ENCODE measurements at regions not wholly inside any gene's neighbourhood (a gene's known extent, or its start where the extent isn't known, plus 50 kb on each side); places are given as distances from the start of the nearest gene placed in this dataset.
"Not testable (repeated sequence)": the region's sequence is repeated elsewhere in the genome, so short reads cannot be mapped to it uniquely, and the experiment has no call there.

DNA sequence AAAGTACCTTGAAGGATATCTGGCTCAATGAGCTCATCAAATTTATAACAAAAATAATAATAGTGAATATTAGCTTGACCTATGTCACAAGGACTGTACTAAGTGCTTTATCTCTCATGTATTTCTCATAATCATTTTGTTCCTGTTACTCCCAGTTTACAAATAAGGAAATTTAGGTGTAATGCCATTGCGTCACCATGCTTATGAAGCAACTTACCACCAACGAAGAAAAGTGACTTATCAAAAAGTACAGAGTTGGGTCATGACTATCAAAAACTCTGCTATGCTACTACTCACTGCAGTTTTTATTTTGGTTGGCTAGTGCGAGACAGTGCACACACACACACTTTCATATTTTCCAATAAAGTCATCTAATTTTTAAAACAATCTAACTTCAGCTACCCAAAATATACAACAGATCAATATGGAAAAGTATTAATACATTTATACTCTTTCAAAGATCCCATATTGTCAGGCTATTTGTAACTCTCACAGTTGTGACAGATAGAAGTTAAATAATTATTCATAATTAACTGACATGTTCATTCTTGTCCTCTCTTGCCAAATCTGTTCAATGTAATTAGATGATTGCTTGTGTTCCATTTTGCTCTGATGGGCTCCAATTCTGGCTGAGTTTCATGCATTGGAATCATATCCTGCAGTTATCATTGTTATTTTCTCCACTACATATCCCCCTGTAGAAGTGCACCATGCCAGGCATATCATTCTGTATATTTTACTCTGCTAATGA is 119.4 kb downstream of the KCNJ2 start:
- DNase-seq: no peak

DNA sequence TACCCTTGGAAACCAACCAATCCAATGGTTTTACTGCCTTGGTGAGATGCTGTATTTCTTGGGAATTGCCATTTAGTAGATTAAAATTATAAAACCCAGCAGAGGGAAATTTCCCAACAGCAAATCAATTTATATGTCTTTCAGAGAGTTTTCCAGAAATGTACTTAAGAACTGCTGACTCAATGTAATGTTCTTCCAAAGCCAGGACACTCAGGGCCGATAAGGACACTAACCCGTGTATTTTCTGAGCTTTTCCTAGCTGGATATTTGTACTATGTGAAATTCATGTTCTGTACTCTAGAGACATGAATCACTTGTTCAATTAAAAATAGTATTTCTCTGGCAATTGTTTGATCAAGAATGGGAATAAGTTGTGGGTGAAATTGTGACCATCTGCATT is 121.4 kb downstream of the KCNJ2 start:
- DNase-seq: no peak

DNA sequence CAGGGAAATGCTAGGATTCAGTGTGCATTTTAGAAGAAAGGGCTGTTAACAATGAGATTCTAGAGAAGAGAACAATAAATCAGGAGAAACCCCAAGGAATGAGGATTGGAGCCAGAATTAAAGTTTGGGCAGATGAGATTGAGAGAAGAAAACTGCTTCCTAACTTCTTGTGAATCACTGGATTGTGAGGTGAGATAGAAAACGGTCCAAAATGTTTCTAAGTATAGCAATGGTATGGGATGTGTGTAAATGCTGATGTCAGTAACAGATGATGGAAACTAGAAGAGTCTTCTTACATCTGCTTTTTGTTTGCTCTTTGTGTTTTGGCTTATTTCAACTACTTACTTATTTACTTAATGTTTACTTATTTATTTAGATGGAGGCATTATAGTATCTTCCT is 123.0 kb downstream of the KCNJ2 start:
- no peak for DNase-seq

DNA sequence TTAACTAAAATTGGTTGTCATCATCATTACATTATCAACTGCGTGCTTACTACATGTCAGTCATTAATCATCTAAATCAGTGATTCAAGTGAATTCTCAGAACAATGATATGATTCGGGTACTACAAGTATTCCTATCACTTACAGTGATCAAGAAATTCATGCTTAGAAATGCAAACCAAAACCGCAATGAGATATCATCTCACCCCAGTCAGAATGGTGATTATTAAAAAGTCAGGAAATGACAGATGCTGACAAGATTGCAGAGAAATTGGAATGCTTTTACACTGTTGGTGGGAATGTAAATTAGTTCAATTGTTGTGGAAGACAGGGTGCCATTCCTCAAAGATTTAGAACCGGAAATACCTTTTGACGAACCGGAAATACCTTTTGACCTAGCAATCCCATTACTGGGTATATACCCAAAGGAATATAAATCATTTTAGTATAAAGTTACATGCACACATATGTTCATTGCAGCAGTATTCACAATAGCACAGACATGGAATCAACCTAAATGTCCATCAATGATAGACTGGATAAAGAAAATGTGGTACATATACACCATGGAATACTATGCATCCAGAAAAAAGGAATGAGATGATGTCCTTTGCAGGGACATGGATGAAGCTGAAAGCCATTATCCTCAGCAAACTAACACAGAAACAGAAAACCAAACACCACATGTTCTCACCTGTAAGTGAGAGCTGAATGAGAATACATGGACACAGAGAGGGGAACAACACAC is 124.4 kb downstream of the KCNJ2 start:
- DNase-seq: not testable (repeated sequence)

DNA sequence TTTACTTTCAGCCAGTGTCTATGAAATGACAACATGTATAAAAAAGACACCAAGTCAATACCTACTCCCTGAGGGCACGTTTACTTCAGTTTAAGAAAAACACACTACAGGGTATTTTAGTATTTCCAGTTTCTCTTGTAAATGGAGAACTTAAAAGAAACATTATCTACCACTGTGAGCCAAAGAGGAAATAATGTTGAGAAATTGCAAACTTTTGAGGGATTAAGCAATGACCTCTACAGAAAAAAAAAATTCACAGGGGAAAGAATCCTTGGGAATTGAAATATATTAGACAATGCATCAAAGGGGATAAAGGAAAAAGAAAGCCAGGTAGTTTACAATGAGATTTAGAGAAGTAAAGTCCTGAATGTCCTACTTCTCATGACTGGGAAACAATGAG is 126.0 kb downstream of the KCNJ2 start:
- no peak for DNase-seq

DNA sequence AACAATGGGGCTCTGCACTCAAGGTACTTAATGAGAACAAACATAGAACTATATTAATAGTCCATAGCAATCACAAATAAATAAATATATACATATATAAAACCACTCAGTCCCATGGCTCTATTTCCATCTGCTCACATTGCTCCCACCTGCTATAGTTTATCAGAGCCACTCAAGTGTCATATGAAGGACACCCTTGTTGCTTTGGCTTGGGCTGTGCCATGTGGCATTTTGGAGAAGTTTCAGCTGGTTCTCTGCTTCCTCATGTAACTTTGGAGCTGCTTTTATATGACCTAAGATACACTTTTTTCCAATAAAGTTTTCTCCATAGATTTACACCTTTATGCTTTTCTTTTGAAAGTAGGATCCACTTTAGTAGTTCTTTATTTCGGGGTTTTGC is 126.4 kb downstream of the KCNJ2 start:
- DNase-seq: no peak

DNA sequence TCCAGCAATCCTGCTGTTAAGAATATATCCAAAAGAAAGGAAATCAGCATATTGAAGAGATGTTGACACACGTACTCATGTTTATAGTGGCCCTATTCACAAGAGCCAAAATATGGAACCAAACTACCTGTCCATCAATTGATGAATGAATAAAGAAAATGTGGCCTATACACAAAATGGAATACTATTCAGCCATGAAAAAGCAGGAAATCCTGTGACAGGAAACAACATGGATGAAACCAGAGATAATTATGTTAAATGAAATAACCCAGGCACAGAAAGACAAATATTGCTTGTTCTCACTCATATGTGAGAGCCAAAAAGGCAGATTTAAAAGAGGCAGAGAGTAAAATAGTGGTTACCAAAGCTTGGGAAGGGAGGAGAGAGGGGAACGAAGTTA is 127.1 kb downstream of the KCNJ2 start:
- no peak for DNase-seq

DNA sequence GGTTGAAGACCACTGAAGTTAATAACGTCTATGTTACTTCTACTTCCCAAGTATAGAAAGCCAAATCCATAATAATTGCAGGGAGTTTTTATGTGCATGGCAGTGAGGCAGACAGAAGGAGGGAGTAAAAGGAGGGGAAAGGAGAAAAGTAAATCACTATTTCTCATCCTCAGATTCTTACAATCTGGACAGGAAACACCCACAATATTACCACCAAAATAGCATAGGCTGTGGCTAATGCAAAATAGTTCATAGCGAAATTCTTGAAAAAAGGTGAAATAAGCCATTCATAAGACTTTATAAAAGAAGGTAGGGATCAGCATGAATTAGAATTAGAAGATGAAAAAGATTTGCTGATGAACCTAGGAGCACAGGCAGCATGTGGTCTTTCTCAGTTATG is 128.1 kb downstream of the KCNJ2 start:
- no peak for DNase-seq

DNA sequence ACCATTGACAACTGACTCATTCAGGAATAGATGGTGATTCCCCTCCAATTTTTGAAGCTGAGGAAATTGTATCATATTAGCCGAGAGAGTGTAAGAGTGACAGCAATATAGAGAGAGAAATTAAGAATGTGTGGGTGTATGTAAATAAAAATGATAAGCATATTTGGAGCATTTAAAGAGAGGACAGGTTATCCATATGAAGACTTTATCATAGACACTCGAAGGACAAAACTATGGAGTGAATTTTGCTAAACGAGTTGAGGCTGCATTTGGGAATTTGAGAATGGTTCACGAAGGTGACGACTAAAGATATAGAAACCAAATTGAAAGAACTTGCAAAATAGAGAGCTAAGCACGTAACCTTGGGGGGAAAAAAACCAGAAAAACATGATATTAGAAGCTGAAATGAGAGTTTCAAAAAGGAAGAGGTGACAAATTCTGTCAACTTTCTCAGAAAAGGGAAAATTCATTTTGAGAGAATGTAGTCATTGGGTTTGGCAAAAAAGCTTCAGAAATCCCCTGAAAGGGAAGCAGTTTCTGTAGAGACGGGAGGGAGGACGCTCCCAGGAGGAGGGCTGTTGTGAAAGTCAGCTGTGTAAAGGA is 129.7 kb downstream of the KCNJ2 start:
- no peak for DNase-seq

DNA sequence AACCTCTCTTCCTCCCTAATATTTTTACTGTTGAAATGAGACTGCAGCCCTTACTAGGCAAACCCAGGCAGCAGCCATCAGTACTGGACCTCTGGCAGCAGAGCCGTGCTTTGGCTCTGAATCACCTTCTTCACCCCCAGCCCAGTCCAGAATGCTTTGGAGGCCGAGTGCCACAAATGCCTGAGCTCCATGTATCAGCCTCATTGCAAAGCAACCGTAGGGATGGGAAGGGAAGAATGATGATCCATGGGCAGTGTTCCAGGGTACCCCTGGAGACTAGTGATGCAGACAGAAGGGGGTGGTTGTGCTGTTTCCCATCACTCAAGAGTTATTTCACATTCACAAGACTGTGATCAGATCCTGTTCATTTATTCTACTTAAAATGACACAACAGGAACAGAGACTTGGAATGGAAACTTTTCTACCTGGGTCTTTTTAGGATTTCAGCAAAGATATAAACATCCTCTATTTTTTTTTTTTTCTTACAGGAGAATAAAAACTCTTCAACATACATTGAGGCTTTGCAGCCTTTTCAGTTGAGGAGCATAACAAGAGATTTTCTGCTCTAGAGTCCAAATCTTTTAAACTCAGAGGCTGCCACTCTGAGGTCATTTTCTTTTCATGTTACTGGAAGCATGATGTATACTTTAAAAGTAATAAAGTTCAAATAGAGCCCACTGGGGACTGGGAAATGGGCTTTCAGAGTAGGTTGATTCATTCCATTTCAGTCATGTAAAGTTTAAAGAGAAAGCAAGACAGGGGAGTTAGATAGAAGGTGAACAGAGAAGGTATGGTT is 138.3 kb downstream of the KCNJ2 start:
- DNase-seq: no peak

DNA sequence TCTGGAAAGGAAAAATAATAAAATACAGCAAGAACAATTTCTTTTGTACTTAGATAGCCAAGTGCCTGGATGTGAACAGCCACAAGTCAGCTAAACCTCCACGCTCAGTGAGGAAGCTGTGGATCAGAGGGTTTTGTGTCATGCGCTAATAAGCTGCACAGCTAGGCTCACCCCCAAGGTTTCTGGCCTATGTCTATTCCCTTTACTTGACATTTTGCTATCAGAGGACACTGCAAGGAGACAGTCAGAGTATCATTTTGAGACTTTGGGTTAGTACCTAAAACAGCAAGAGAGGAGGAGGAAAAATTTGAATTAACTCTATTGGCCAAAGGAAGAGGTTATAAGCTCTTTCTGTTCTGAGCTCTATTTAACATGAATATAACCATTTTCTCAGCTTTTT is 139.3 kb downstream of the KCNJ2 start:
- DNase-seq: no peak

DNA sequence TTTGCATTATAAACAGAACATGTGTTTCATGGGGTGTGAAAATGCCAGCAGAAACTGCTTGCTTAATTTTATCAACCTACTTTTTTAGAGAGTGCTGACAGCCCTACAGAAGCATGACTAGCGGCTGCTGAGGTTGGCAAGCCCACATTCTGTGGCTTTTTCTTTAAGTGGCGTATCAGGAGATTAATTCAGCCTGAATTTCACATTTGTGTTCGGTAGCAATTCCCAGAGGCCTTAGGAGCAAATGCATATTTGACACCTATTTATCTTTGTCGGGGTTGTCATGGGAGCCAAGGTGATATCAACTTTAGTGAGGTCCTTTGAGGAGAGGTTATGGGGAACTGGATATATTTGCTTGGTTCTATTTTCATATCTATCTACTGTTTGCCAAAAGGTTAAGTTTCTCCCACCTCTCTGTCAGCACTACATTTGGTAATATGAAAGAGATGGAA is 140.9 kb downstream of the KCNJ2 start:
- no peak for DNase-seq

DNA sequence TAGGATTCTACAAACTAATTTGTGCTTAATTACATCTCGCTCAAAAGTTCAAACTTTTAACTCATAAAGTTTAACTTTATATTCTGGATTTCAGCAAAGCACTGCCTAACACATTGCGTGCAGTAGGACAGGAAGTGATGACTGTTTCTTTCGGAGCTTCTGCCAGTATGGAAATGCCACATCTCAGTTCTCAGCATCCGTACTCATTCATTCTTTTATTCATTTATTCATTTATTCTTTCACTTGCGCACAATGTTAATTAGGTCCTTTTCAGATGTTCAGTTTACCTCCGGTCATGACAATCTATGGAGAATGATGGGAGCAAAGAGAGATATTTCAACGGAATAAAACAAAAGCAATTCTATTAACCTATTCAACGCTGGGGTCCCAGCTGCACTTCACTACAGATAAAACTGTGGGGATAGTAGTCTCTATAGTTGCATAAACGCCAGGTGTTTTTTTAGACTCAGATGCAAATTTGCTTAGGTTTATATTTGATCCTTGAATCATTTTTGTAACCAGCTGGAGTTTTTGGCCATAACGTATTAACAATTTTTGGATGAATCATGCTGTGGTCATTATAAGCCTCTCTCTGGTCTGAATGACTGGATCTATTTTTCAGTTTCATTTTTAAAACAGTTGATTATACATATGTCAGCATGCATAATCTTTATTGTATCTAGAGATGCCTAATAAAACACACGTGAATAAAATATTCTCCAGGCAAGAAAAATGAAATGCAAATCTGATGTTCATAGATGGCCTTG is 143.9 kb downstream of the KCNJ2 start:
- DNase-seq: no peak

DNA sequence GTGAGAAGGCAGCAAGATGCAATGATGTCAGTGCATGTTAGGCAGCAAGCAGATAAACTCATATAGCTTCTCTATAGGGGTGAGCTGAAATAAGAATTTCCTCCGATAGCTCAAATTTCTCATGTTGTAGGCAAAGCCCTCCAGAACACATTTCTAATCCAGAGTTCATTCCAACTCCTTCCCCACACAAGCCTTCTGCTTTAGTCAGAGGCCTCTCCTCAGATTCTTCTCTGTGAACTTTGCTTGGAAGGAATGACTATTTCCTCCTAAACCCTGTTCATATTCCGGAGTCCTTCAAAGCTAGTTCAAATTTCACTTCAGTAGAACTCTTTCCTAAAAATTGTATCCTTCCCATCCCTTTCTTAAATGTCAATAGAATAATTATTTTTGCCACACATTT is 144.8 kb downstream of the KCNJ2 start:
- DNase-seq: no peak

DNA sequence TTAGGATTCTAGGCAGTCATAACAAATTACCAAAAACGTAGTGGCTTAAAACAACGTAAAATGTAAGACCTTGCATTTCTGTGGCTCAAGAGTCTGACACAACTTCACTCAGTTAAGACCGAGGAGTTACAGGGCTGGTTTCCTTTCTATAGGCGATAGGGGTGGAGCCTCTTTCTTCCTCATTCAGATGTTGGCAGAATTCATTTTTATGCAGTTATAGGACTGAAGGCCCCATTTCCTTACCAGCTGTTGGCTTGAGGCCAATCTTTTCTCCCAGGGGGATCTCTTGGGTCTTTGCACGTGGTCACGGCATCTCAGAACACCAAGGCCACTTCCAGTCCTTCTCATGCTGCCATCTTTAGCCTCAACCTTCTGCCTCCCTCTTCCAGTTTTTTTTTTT is 145.2 kb downstream of the KCNJ2 start:
- no peak for DNase-seq

DNA sequence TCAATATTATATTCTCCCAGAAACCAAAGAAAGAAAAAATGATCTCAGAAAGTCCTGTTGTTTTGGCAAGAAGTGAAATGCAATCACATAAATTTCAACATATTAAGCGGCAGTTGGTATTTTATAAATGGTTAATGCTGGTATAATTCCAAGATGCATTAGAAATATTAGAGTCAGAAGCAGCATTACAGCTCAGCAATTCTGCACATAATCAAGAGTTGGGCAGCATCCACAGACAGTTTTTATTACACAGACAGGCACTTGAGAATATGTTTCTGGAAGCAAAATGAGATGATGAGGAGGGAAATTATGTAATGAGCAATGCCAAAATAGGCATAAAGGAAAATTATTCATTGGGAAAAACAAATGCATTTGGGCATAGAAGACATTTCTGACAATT is 148.1 kb downstream of the KCNJ2 start:
- DNase-seq: no peak

DNA sequence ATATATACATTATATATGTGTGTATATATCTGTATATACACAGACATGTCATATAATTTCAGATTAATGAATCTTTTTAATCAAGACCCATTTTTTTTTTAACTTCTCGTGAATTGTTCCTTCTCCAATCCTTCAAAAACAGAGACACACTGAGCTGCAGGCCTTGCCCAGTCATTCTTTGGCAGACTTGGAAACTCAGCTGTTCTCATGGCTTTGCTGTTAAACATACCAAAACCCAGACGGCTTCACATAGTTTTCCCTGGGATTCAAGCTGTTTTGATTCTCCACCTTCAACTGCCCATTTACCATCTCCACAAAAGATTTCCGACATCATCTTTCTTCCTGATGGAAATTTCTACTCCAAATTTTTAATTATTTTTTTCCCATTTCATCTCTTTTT is 148.7 kb downstream of the KCNJ2 start:
- no peak for DNase-seq

DNA sequence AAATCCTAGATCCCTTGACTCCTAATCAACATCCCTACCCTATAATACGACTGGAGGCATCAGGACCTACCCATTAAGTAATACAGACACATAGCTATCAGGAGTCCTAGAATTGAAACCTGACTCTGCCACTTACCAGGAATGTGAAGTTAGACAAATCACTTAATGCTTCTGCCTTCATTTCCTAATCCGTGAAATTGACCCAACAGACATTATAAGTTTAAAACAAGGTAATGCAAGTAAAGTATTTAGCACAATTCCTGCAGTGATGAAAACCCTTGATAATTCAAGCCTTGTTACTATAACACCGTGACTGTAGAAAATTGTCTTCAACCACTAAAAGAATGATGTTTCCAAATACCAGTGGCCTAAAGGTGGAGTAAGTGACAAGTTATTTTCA is 150.2 kb downstream of the KCNJ2 start:
- no peak for DNase-seq

DNA sequence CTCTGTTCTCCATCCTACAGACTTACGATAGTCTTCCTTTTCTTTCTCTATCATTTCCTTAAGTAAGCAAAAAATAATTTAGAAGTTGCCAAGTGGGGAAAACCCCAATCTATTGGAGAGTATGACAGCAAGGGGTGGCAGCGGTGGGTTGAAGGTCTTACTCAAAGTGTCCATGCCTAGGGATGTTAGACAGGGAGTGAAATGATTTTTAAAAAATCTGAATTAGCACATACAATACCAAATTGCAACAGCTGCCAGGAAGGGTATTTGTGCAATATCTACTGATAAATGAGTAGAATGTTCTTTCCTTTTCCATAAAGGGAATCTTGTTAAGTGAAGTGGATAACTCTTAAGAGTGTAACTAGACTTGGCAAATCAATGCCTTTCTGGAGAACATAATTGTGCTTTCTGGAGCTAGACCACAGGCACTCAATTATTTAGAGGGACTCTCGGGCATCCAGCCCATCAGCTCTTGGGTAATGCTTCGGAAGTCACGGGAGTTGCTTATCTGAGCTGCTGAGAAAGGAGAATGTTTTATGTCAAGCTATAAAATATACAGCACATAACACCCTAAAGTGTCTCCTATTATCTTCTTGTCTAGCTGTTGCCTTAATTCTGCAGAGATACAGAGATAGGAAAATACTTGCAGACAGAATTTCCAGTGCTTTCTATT is 151.5 kb downstream of the KCNJ2 start:
- no peak for DNase-seq

DNA sequence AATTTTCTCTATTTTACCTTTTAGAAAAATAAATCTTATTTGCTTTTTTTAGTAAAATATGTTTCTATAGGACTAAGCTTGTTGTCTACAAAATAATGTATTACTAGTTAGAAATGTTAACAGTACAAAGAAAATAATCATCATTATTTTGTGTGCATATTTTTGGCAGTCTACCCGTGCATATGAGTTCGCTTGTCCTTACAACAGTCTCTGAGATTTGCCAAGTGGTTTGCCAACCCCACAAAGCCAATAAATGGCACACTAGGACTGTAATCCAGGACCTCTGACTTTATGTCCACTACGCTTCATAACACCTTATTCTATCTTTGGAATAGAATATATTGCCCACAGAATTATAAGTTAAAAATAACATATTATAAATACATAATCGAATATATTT is 152.0 kb downstream of the KCNJ2 start:
- DNase-seq: no peak

DNA sequence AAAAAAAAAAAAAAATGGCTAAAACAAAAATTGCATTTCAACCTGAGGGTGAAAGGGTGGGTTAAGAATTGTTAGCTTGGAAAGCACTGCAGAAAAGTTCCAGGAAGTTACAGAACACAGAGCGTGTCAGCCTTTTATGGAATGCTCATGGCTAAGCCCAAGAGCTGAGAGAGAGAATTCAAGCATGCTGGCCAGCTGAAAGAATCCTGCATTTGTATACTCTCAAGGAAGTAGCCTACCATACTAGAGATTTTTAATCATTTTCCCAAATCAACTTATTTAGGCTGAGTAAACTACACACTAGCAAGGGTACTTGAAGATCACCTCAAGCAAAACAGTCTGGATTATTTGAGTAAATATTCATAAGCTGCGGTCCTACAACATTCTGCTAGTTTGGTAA is 153.9 kb downstream of the KCNJ2 start:
- no peak for DNase-seq

DNA sequence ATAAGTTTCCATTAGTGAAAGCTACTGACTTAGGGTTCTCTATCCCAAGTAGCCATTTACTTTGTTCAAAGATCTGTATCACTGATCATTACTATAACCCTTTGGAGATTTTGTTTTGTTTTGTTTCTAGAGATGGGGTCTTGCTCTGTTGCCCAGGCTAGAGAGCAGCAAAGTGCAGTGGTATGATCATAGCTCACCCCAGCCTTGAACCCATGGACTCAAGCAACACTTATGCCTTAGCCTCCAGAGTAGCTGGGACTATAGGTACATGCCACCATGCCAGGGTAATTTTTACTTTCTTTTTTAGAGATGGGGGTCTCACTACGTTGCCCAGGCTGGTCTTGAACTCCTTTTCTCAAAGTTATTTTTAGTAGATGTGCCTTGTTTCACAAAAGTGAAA is 154.7 kb downstream of the KCNJ2 start:
- no peak for DNase-seq
